HG02884 (cell line): ENCODE measurements at regions not wholly inside any gene's neighbourhood (a gene's known extent, or its start where the extent isn't known, plus 50 kb on each side); places are given as distances from the start of the nearest gene placed in this dataset.
"Not testable (repeated sequence)": the region's sequence is repeated elsewhere in the genome, so short reads cannot be mapped to it uniquely, and the experiment has no call there.

ENCODE experiments used
- ATAC-seq: cut with Tn5 transposase; IDR thresholded peaks from one replicate; pipeline ENCODE4 v1.9.1; 2021; ENCODE audit warnings: mild to moderate bottlenecking, moderate library complexity; ENCODE audit not compliant: unreplicated experiment

DNA sequence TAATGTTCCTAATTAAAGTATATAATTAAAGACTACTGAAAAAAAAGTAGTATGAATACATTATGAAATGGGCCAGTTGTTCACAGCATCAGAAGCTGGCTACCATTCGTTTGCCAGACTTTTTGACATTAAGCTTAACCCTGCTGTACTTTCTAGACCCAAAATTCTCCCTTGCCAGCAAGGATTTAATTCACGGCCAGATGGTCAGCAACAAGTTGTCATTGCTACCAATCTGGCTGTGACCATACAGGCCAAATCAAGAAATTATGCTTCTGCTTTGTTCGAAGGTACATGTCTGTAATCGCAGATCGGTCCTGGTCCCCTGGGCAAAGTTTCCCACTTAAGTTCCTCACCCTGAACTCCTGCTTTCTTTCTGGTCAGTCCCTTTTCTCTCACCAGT is 217.7 kb upstream of the ATXN7L3B start:
- no peak for ATAC-seq

DNA sequence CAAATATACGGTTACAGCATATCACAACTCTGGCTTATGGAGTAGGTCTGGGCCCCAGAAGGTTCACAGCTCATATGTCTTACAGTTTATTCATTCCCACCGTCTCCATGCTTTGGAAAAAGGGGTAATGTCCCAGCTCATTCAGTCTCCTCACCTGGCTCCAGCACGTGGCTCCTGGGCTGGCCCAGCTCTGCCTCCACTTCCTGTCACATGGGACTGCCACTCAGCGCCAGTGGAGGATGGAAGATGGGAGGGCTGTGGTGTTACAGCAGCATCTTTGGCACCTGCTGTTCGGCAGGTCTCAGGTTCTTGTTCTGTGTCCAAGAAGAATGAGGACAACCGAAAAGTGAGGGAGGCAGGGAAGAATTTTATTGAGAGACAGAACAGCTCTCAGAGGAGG is 216.3 kb upstream of the ATXN7L3B start:
- ATAC-seq, result no peak

DNA sequence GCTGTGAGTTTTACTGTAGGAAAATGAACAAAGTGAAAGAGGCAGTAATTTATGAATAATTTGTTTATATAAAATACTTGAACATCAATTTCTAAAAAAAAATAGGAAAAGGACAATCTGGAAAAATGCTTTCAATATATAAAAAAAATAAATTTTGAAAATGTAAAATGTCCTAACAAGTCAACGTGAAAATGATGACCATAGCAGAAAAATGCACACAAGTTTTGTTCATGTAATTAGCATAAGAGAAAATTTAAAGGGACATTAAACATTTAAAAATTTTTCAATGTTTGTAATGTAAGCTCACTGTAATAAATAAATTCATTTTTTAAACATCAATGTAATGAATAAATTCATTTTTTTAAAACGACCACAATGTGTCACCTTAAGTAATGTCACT is 214.8 kb upstream of the ATXN7L3B start:
- no peak for ATAC-seq

DNA sequence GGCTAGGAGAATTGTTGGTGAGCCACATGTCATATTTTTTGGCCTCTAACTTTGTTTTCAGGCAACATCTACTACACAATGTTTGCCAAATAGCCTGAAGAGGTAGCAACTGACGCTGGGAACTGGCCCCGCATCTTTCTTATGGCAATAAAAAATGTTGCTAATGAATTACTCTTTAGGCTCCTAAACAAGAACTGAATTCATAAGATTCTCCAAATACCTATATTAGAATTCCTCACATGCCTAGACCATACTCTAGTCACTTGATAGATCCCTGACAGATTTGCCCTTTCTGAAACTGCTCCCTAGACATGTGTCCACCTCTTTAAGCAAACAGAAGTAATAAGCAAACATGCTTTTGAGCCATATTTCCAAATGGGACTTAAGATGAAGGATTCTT is 209.0 kb upstream of the ATXN7L3B start:
- ATAC-seq, result no peak

DNA sequence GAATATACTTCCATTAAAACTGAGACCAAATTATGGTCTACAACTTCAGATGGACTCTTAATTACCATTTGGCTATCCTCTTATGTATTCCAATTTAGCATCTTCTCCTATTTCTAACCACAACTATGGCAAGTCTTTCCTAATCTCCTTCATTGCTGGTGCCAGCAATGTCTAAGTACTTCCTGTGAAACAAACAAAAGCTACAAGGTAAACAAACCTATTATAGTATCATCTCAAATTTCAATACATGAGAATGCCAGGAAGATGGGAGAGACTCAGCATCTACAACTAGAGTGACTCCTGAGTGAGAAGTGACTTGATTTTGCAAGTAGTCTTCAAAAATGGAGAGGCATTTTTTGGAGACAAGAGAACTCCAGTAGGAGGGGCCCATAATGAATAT is 202.9 kb upstream of the ATXN7L3B start:
- no peak for ATAC-seq

DNA sequence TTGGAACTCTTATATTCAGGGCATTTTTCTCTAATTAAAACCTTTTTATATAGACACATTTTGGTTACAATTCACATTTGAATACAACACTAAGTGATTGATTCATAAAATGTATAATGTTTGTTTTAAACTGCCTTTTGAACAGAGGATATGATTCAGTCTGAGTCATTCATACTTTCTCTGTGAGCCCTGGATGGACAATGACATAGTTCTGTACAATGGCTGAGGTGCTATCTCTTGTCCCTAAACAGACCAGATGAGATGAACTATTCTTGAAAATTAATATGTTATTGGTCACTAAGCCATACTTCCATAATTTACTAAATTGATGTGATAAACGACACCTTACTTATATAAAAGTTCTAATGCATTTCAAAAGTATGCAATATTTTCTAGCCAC is 199.7 kb upstream of the ATXN7L3B start:
- ATAC-seq, result no peak

DNA sequence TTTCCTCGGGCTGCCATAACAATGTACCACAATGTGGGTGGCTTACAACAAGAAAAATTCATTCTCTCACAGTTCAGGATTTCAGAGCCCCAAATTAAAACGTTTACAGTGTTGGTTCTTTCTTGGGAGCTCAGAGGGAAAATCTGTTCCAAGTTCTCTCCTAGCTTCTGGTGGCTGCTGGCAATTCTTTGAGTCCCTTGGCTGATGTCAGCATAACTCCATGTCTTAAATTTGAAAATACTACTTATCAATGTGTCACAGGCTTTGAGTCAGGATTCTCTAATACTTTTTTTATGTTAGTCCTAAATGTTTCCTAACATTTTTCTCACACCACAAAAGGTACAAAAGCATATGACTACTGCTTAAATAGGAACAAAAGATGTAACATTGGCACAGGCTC is 198.4 kb upstream of the ATXN7L3B start:
- ATAC-seq, result no peak

DNA sequence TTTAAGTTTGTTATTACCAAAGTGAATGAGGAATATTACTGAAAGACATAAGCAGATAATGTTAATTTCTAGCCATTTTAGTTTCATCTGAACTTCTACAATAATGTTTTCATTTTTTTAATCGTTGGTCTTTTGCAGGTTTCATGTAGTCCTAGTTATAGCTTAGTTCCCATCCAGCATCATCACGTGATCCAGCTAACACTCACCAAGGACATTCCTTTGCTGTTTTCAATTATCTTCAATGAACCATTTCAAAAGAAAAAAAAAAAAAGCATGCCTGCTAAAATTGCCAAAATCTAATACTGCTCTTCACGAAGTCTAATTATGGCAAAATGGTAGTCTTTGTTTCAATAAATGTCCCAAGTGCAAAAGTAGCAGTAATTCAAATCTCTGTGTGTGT is 187.7 kb upstream of the ATXN7L3B start:
- no peak for ATAC-seq

DNA sequence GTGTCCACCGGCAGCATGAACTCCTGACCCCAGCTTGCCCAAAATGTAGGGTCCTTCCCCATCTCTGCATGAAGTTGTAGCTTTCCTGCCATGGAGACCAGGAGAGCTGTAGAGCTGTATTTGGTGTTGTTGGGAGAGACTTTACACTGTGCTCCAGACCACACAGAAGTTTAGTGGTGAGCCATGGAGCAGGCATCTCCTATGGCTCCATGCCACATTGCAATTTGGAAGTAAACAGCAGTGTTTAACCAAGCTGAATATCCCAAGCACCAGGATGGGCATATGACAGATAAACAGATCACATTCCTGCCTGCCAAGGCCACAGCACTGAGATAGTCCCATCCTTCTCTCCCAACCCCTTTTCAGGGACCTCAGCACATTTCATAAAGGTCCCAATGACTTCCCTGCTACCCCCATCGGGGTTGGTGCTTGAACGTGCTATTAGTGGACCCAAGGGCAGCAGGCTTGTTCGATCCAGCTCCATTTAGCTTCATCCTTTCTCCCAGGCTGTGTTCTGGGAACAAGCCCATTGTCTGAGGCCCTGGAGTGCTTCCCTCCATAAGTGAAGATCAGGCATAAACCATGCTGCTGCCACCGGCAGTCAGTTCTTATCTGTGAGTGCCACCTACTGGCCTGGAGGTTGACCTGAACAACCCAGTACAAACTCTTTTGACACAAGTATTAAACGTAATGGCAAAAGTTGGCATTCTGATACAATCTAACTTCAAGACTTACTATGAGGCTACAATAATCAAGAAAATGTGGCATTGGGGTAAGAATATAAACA is 172.3 kb upstream of the ATXN7L3B start:
- ATAC-seq, result peak; percentile 86

DNA sequence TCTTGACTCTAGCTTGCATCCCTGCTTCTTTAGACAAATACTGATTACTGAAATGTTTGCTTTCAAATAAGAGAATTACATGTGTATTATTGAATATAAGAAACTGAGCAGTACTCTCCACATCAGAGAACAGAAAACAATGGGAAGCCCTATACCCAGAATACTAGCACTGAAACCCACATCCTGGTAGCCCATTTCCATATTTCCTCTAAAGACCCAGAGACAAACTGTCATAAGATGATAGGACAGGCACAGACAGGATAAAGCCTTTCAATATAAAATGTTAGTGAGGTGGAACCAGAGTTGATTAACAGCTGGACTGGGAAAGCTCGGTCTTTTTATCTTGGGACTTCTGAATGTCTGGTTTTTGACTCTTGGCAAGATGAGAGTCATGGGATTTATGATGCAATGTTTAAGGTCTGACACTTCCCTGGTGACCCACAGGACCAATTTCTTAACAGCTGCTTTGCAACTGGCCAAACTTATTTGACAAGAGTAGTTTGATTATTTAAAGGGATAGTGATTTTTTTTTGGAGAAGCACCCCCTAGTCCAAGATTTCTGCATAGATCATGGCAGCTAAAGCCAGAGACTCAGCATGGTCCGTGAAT is 166.9 kb upstream of the ATXN7L3B start:
- no peak for ATAC-seq

DNA sequence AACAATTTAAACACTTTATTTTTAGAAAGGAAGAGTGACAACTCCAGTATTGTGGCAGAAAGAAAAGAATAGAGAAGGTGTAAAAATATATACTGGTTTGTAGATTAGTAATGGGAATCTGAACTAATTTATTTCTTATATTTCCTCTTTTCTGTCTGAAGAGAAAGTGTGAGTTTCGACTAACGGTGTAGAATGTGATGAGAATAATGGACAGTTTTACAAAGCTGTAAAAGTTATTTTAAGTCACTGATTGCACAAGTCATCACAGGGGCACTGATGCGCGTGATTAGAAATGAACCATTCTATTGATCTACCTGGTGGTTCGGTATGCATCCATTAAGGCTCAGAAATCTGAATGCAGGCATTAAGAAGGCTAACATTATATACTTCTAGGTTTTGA is 158.5 kb upstream of the ATXN7L3B start:
- no peak for ATAC-seq

DNA sequence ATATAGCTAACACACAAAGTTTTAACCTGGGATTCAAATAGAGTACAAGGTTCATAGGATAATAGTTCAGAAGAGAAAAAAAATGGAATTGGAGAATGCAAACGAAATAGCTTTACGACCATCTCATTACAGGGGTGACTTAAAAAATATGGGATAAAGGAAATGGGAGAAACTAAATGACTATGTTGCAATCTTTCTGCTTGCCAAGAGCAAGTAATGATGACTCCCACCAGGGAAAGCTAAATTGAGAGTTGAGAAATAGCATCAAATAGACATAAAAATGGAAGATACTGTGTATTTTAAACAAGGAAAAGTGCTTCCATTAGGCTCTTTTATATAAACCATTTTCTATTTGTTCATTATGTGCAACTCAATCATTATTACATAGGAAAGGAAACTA is 155.7 kb upstream of the ATXN7L3B start:
- ATAC-seq, result no peak

DNA sequence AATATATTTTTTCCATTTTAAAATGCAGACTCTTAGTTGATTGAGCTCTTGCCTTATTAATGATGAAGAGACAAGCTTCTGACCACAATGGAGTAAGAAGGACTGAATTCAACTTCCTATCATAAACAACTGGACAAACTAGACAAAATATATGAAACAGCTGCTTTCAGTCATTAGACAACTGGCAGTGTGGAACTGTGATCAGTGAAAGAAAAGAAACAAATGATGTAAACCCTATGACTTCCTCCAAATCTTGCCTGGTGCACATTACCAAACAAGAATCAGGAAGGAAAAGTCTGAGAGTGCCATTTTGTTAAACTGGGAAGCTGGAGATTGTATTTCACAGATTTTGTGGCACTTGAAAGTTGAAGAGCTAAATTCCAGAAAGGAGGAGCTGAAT is 154.7 kb upstream of the ATXN7L3B start:
- ATAC-seq, result no peak

DNA sequence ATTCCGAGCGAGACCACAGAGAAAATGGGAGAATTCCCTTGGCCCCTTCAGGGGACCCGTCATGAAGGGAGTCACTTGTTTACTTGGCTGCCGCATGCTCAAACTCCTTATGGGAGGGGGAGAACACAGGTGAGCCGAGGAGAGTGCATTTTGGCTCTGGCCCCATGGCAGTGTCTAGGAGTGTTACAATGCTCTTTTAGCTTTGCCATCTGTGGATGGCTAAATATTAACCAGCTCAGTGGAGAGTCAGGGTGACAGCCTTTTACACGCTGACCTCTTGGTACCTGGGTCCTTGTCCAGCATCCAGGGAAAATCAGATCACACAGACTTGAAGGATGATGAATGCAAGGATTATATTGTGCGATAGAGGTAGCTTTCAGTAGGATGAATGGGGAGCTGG is 146.4 kb upstream of the ATXN7L3B start:
- no peak for ATAC-seq

DNA sequence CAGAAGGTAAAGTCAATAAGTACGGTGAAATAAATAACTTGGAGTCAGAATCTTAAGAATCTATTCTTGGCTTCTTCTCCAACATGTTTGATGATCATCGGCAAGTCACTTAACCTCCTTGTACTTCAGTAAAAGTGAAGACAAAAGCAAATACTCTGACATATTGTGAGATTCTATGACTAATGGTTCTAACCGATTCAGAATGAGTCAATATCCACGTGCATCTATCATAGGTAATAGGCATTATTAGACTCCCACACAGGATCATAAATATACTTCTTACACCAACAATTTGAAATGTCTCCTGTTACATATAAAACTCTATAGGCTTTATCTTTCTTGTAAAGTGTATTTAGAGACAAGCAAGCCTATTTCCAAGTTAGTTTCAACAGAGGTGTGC is 144.4 kb upstream of the ATXN7L3B start:
- no peak for ATAC-seq

DNA sequence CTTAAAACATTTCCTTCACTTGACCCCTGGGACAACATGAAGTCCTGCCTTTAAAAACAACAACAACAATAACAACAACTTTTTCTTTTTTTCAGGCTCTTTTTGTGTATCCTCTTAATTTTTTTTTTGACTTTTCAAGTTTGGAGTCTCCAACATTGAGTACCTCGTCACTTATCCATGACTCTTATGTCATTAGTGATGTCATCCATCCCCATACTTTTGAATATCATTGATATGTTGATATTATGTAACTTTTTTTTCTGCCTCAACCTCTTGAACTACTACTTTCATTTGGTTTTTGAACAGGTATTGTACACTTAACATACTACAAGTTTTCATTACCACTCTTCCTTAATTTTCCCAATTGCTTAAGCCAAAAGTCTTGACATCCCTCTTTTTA is 143.0 kb upstream of the ATXN7L3B start:
- ATAC-seq, result no peak

DNA sequence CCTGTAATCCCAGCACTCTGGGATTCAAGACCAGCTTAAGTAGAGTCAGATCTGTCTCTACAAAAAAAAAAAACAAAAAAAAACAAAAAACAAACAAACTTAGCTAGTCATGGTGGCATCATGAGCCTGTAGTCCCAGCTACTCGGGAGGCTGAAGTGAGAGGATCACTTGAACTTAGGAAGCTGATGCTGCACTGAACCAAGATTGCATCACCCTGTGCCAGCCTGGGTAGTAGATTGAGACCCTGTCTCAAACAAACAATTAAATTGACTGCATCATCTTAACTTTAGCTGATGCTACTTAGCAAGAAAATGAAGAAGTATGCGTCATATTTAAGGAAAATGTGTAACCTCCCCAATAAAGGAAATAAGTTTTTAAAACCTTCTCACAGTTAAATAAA is 136.6 kb upstream of the ATXN7L3B start:
- ATAC-seq, result no peak

DNA sequence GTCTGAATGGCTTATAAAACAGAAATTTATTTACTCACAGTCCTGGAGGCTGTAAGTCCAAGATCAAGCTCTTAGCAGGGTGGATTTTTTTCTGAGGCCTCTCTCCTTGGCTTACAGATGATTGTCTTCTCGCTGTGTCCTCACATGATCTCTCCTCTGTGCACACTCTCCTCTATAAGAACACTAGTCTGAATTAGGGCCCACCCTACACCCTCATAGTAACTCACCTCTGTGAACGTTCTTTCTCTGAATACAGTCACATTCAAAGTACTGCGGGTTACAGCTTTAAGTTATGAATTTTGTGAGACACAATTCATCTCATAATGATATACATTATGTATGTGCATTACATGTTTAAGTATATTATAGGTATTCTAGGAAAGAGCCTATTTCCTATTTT is 135.7 kb upstream of the ATXN7L3B start:
- ATAC-seq, result no peak

DNA sequence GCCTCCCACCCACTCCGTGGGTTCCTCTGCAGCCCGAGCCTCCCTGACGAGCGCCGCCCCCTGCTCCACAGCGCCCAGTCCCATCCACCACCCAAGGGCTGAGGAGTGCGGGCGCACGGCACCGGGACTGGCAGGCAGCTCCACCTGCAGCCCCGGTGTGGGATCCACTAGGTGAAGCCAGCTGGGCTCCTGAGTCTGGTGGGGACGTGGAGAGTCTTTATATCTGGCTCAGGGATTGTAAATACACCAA is 134.5 kb upstream of the ATXN7L3B start:
- not testable (repeated sequence) for ATAC-seq

DNA sequence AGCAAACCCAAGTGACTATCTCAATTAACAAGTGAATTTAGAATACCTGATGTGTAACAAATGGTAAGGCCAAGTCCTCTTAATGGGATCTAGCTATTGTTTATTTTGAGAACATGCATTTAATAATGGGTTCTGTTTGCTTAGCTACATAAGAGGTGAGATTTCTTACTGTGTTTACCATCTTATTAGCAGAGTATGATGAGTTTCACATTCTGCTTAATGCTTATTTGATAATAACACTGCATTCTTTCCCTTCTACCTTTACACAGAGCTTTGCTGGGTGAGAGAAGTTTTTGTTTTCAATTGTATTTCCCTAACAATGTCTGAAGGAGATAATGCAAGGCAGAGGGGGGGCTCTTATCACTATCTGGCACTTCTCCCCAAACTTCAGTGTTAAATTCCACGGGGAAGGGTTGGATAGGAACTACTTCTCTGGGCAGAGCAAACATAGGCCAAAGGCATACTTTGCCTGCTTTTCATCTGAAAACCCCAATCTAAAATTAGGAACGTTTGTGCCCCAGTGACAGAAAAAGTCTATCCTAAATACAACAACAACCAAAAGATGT is 129.0 kb upstream of the ATXN7L3B start:
- ATAC-seq, result no peak

DNA sequence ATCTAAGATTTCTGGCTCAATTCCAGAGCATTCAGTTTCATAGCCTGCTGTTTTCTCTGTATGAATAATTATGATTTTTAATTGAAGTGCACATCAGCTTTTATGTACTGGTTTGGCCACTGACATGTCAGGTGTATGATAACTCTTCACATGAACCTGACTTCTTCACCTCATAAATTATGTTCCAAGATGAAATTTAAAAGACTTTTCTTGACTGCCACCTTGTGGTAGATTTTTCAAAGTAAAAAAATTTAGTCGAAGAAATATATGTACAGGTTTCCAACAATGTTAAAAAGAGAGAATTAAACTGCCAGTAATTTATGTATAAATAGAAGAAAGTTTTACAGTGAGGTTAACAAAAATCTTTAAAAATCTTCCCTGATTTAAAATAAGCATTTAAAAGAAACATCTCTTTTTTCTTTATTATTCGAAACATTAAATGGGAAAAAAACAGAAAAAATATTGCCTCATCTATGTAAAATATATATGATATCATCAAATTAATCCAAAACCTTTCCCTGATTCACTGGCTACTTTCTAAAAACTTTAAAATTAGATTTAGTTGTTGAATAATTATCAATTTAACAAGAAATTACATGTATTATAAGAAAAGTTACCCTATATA is 124.9 kb upstream of the ATXN7L3B start:
- ATAC-seq, result no peak

DNA sequence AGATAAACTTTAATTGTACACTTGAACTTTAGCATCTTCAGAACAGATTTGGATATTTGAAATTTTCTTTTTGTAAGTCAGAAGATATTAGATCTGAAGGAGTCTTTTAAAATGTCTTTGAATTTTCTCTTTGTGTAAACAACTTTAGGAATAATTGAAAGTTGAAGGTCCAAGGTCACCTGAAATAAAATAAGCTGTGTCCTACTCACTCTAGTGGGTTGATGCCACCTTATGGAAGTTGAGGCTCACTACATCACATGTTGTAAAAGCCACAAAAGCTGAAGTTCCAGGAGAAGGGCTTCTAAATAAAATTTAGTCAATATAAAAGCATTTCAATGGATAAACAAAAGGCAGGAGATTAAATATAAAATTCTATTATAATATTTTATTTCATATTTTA is 122.0 kb upstream of the ATXN7L3B start:
- peak; percentile 71 for ATAC-seq
